HL-60 (cell line): ENCODE measurements at regions not wholly inside any gene's neighbourhood (a gene's known extent, or its start where the extent isn't known, plus 50 kb on each side); places are given as distances from the start of the nearest gene placed in this dataset.

Experiments
- DNase-seq, 2 experiments: peaks; one replicate each; pipeline ENCODE4 v3.0.0-alpha.2; 2010 to 2020; ENCODE audit warnings: low read depth in 1 of 2, low spot score in 1 of 2
- H3K27ac ChIP-seq: fragments of 250-450 bp; sonication (Bioruptor Pico); replicated peaks from 2 replicates; pipeline ENCODE4 v1.5.1; 2020; ENCODE audit warnings: mild to moderate bottlenecking, moderate library complexity
- H3K27me3 ChIP-seq: fragments of 250-450 bp; sonication (Bioruptor Pico); 2 replicates; pipeline ENCODE4 v1.5.1; 2021; ENCODE audit warnings: mild to moderate bottlenecking, moderate library complexity; ENCODE audit not compliant: insufficient read depth, poor library complexity, severe bottlenecking
- H3K4me3 ChIP-seq: replicated peaks from 2 replicates; pipeline ENCODE4 v1.5.1; 2011; ENCODE audit warnings: mild to moderate bottlenecking, control low read depth, low read length; ENCODE audit not compliant: insufficient read depth
- GABPA ChIP-seq: IDR thresholded peaks from 2 replicates; pipeline ENCODE4 v1.6.1; 2012; ENCODE audit warnings: low read depth
- POLR2AphosphoS5 ChIP-seq: IDR thresholded peaks from 2 replicates; pipeline ENCODE4 v1.6.1; 2012; ENCODE audit warnings: low read depth
- SPI1 ChIP-seq: IDR thresholded peaks from 2 replicates; pipeline ENCODE4 v1.6.1; 2012; ENCODE audit warnings: low read depth, mild to moderate bottlenecking, borderline replicate concordance
- TF ChIP-seq, protein P1 (sequence below): IDR thresholded peaks from one replicate; pipeline ENCODE4 v1.5.1; 2011; ENCODE audit warnings: low read length, control low read depth, inconsistent platforms; ENCODE audit not compliant: insufficient read depth
- TF ChIP-seq, protein P2 (sequence below): IDR thresholded peaks from 2 replicates; pipeline ENCODE4 v1.6.1; 2012; ENCODE audit warnings: low read depth; ENCODE audit not compliant: insufficient replicate concordance

GRCh38 chr1:72650843-72651435 lies 368.6 kb upstream of the NEGR1 start:
- Histone ChIP-seq H3K27me3 (no peaks in the 10 kb centered on the region), H3K27ac (no peak overlapping the region), H3K4me3 (no peak overlapping the region)
- no peak for DNase-seq
- no peak for TF ChIP-seq SPI1
- TF ChIP-seq, protein P1, sequence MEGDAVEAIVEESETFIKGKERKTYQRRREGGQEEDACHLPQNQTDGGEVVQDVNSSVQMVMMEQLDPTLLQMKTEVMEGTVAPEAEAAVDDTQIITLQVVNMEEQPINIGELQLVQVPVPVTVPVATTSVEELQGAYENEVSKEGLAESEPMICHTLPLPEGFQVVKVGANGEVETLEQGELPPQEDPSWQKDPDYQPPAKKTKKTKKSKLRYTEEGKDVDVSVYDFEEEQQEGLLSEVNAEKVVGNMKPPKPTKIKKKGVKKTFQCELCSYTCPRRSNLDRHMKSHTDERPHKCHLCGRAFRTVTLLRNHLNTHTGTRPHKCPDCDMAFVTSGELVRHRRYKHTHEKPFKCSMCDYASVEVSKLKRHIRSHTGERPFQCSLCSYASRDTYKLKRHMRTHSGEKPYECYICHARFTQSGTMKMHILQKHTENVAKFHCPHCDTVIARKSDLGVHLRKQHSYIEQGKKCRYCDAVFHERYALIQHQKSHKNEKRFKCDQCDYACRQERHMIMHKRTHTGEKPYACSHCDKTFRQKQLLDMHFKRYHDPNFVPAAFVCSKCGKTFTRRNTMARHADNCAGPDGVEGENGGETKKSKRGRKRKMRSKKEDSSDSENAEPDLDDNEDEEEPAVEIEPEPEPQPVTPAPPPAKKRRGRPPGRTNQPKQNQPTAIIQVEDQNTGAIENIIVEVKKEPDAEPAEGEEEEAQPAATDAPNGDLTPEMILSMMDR, result no peak

GRCh38 chr1:72649991-72650390 lies 367.7 kb upstream of the NEGR1 start:
- no peak overlapping the region for H3K27ac ChIP-seq
- DNase-seq, result no peak
- no peak overlapping the region for H3K4me3 ChIP-seq
- TF ChIP-seq SPI1 (no peak), GABPA (no peak), POLR2AphosphoS5 (no peak)
- TF ChIP-seq, protein P2, sequence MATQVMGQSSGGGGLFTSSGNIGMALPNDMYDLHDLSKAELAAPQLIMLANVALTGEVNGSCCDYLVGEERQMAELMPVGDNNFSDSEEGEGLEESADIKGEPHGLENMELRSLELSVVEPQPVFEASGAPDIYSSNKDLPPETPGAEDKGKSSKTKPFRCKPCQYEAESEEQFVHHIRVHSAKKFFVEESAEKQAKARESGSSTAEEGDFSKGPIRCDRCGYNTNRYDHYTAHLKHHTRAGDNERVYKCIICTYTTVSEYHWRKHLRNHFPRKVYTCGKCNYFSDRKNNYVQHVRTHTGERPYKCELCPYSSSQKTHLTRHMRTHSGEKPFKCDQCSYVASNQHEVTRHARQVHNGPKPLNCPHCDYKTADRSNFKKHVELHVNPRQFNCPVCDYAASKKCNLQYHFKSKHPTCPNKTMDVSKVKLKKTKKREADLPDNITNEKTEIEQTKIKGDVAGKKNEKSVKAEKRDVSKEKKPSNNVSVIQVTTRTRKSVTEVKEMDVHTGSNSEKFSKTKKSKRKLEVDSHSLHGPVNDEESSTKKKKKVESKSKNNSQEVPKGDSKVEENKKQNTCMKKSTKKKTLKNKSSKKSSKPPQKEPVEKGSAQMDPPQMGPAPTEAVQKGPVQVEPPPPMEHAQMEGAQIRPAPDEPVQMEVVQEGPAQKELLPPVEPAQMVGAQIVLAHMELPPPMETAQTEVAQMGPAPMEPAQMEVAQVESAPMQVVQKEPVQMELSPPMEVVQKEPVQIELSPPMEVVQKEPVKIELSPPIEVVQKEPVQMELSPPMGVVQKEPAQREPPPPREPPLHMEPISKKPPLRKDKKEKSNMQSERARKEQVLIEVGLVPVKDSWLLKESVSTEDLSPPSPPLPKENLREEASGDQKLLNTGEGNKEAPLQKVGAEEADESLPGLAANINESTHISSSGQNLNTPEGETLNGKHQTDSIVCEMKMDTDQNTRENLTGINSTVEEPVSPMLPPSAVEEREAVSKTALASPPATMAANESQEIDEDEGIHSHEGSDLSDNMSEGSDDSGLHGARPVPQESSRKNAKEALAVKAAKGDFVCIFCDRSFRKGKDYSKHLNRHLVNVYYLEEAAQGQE, result no peak
- TF ChIP-seq, protein P1, result no peak
- H3K27me3 ChIP-seq, result no peaks in the 10 kb centered on the region

DNA sequence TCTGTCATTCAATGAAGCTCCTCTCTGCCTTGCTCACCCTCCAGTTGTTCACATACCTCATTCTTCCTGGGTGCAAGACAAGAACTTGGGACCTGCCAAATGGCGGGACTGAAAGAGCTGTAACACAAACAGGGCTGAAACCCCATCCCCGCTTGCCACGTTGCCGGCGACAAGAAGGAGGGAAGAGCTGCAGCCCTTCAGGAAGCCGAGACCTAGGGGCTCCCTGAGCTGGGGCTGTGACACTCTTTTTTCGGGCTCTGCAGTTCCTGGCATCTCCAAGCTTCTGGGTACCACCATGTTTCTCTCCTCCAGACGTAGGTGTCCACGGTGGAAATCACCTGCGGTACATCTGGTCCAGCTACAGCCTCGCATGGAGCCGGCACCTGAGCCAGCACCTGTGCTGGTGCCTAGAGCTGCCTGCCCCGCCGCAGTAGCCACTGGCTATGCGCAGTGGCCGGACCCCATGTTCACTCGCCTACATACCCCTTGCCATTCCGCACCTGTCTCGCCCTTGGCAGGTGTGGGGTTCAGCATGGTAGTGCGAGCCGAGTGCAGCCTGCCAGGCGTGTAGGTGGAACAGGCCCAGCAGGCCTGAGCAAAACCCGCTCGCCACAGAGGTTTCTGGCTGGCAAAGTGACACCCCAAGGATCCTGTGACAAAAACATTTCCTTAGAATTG lies 367.0 kb upstream of the NEGR1 start:
- Histone ChIP-seq H3K4me3 (no peak overlapping the region), H3K27me3 (no peaks in the 10 kb centered on the region), H3K27ac (no peak overlapping the region)
- DNase-seq, result no peak
- TF ChIP-seq, protein P2, result no peak
- TF ChIP-seq POLR2AphosphoS5 (no peak), SPI1 (no peak), GABPA (no peak)
- TF ChIP-seq, protein P1, result no peak

- DNase-seq, result no peak
- TF ChIP-seq, protein P1, result no peak
- TF ChIP-seq POLR2AphosphoS5, result no peak
- no peak for TF ChIP-seq GABPA
- TF ChIP-seq, protein P2, result no peak
- TF ChIP-seq SPI1, result no peak
- no peak overlapping the region for H3K27ac ChIP-seq
- no peak overlapping the region for H3K4me3 ChIP-seq
- no peaks in the 10 kb centered on the region for H3K27me3 ChIP-seq
These were observed 366.1 kb upstream of the NEGR1 start for GRCh38 chr1:72648465-72648864.
